Keratinocyte (primary cell): ENCODE measurements at regions not wholly inside any gene's neighbourhood (a gene's known extent, or its start where the extent isn't known, plus 50 kb on each side); places are given as distances from the start of the nearest gene placed in this dataset.

Experiments used
- EZH2 ChIP-seq: IDR thresholded peaks from one replicate; pipeline ENCODE4 v1.6.1; 2012; ENCODE audit warnings: inconsistent platforms, mild to moderate bottlenecking, low read length, moderate library complexity
- TF ChIP-seq, protein P1 (sequence below), 3 experiments: IDR thresholded peaks in 1 of 3; conservative IDR thresholded peaks in 1 of 3; optimal IDR thresholded peaks in 1 of 3; 2 replicates in 2 of 3; 3 replicates in 1 of 3; pipeline versions ENCODE3 to v1.5.1; 2011; ENCODE audit warnings: low read length in 3 of 3, mild to moderate bottlenecking in 3 of 3, moderate library complexity in 2 of 3, control low read depth in 1 of 3, inconsistent platforms in 1 of 3; ENCODE audit not compliant: insufficient read depth in 2 of 3; ENCODE audit errors: extremely low read depth in 1 of 3

DNA sequence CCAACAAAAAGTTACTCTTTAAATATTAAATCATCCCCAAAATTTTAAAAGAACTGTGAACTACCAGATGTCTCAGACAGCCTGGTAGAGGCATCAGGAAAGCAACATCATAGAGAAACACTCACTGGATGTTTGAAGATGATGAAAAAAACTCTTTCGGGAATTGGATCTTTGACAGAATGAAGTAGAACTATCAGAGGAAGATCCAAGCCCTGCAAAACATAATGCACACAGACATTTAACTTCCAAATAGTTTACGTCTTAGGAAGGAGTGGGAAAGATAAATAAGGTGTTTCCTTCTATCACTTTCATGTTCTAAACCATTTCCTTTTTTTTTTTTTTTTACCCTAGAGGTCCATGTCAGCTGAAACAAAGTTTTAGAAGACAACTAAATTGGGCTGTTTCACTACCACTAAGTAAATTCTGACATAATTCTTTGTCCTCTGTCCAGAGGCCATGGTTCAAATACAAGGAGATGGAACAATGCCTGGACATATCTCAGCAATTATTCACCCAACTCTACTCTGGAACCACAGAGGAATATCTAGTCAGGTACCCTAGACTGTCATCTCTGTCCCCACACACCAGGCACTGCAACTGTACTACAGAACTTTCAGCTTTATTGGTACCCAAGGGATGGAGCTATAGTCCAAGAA is 217.7 kb upstream of the INTU start:
- TF ChIP-seq, protein P1, sequence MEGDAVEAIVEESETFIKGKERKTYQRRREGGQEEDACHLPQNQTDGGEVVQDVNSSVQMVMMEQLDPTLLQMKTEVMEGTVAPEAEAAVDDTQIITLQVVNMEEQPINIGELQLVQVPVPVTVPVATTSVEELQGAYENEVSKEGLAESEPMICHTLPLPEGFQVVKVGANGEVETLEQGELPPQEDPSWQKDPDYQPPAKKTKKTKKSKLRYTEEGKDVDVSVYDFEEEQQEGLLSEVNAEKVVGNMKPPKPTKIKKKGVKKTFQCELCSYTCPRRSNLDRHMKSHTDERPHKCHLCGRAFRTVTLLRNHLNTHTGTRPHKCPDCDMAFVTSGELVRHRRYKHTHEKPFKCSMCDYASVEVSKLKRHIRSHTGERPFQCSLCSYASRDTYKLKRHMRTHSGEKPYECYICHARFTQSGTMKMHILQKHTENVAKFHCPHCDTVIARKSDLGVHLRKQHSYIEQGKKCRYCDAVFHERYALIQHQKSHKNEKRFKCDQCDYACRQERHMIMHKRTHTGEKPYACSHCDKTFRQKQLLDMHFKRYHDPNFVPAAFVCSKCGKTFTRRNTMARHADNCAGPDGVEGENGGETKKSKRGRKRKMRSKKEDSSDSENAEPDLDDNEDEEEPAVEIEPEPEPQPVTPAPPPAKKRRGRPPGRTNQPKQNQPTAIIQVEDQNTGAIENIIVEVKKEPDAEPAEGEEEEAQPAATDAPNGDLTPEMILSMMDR (optimal IDR thresholded peaks at IDR 0.05 in 1 of 3, IDR thresholded peaks at IDR 0.05 in 1 of 3, conservative IDR thresholded peaks at IDR 0.05 in 1 of 3; ENCODE audit: extremely low read depth in 1 of 3, insufficient read depth in 2 of 3, low read length in 3 of 3): no peak
- no peak for TF ChIP-seq EZH2
